Stomach (tissue), 4 donors: ENCODE measurements at regions not wholly inside any gene's neighbourhood (a gene's known extent, or its start where the extent isn't known, plus 50 kb on each side); places are given as distances from the start of the nearest gene placed in this dataset.

Experiments
- EP300 ChIP-seq: sonication (generic); formaldehyde crosslinking; IDR thresholded peaks from one replicate; pipeline ENCODE4 v1.6.1; 2017; ENCODE audit warnings: antibody characterized with exemption
- TF ChIP-seq, protein P1 (sequence below), 7 experiments: fragments of 450-650 bp in 4 of 7; fragments of 200-600 bp in 3 of 7; sonication (generic) in 3 of 7; IDR thresholded peaks; one replicate each; pipeline ENCODE4 v1.5.1; 2016 to 2019; ENCODE audit warnings: antibody characterized with exemption in 7 of 7, control low read depth in 2 of 7, mild to moderate bottlenecking in 1 of 7

DNA sequence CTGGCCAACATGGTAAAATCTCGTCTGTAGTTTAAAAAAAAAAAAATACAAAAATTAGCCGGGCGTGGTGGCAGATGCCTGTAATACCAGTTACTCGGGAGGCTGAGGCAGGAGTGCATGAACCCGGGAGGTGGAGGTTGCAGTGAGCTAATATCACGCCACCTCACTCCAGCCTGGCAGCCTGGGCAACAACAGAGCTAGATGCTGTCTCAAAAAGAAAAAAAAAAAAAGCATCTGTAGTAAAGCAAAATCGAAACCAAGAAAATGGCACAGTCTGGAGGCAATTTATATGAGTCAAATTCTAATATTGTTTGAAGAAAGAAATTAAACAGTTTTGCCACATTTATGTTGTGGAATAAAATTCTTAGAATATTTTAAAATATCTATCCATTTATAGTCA, 365.0 kb upstream of the CHORDC1 start:
- TF ChIP-seq, protein P1, sequence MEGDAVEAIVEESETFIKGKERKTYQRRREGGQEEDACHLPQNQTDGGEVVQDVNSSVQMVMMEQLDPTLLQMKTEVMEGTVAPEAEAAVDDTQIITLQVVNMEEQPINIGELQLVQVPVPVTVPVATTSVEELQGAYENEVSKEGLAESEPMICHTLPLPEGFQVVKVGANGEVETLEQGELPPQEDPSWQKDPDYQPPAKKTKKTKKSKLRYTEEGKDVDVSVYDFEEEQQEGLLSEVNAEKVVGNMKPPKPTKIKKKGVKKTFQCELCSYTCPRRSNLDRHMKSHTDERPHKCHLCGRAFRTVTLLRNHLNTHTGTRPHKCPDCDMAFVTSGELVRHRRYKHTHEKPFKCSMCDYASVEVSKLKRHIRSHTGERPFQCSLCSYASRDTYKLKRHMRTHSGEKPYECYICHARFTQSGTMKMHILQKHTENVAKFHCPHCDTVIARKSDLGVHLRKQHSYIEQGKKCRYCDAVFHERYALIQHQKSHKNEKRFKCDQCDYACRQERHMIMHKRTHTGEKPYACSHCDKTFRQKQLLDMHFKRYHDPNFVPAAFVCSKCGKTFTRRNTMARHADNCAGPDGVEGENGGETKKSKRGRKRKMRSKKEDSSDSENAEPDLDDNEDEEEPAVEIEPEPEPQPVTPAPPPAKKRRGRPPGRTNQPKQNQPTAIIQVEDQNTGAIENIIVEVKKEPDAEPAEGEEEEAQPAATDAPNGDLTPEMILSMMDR (IDR thresholded peaks at IDR 0.05), result no peak
- no peak for TF ChIP-seq EP300
